22Rv1 (cell line): ENCODE measurements at regions not wholly inside any gene's neighbourhood (a gene's known extent, or its start where the extent isn't known, plus 50 kb on each side); places are given as distances from the start of the nearest gene placed in this dataset.

Source experiments
- CTCF ChIP-seq: fragments of 450-650 bp; IDR thresholded peaks from 2 replicates; pipeline ENCODE4 v1.5.1; 2017; ENCODE audit warnings: mild to moderate bottlenecking
- ZFX ChIP-seq: fragments of 450-650 bp; IDR thresholded peaks from 2 replicates; pipeline ENCODE4 v1.6.1; 2017; ENCODE audit warnings: antibody characterized with exemption, borderline replicate concordance

- TF ChIP-seq CTCF (peak; percentile 100), ZFX (no peak)
Observed at GRCh38 chr7:45259966-45260646, 102.5 kb downstream of the RAMP3 start.
